OCI-LY3 (cell line): ENCODE measurements at regions not wholly inside any gene's neighbourhood (a gene's known extent, or its start where the extent isn't known, plus 50 kb on each side); places are given as distances from the start of the nearest gene placed in this dataset.

Experiments
- EZH2phosphoT487 ChIP-seq: fragments of 200-600 bp; shearing (Covaris generic); IDR thresholded peaks from 2 replicates; pipeline ENCODE4 v1.6.1; 2018; ENCODE audit warnings: antibody characterized with exemption, mixed run types, low read depth
- TF ChIP-seq, protein P1 (sequence below): fragments of 200-600, 300-600 bp; sonication (generic); IDR thresholded peaks from 2 replicates; pipeline ENCODE4 v1.5.1; 2014; ENCODE audit warnings: antibody characterized with exemption, low read length, low read depth

DNA sequence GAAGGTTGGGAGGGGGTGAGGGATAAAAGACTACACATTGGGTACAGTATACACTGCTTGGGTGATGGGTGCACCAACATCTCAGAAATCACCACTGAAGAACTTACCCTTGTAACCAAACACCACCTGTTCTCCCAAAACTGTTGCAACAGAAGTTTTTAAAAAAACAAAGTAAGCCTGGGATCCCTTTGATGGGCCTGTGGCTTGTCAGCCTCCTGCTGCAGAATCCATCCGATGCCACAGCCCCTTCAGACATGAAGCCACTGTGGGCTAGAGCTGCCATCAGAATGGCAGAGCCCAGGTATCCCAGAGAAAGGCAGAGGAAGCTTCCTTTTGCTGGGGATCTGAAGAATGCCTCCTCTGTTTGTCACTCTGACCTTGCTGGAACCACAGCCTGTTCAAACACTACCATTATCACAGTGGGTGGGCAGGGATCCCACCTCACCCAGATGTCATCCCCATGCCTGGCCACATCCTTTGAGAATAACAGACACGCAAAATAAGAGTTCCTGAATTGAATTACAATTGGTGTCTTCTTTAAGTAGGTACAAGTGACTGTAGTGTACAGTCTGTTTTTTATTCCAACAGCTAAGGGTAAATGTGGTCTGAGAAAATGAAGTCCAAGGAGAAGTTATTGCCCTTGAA is 78.1 kb upstream of the DIRAS2 start:
- TF ChIP-seq, protein P1, sequence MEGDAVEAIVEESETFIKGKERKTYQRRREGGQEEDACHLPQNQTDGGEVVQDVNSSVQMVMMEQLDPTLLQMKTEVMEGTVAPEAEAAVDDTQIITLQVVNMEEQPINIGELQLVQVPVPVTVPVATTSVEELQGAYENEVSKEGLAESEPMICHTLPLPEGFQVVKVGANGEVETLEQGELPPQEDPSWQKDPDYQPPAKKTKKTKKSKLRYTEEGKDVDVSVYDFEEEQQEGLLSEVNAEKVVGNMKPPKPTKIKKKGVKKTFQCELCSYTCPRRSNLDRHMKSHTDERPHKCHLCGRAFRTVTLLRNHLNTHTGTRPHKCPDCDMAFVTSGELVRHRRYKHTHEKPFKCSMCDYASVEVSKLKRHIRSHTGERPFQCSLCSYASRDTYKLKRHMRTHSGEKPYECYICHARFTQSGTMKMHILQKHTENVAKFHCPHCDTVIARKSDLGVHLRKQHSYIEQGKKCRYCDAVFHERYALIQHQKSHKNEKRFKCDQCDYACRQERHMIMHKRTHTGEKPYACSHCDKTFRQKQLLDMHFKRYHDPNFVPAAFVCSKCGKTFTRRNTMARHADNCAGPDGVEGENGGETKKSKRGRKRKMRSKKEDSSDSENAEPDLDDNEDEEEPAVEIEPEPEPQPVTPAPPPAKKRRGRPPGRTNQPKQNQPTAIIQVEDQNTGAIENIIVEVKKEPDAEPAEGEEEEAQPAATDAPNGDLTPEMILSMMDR, result no peak
- no peak for TF ChIP-seq EZH2phosphoT487
